Activated CD8-positive, alpha-beta T cell treated with anti-CD3 and anti-CD28 coated beads for 36 hours (primary cell): ENCODE measurements at regions not wholly inside any gene's neighbourhood (a gene's known extent, or its start where the extent isn't known, plus 50 kb on each side); places are given as distances from the start of the nearest gene placed in this dataset.
"Not testable (repeated sequence)": the region's sequence is repeated elsewhere in the genome, so short reads cannot be mapped to it uniquely, and the experiment has no call there.

Experiments
- ATAC-seq: fragments of 200-7000 bp; cut with Tn5 transposase; one replicate; pipeline ENCODE4 v1.10.0; 2021; ENCODE audit warnings: mild to moderate bottlenecking, moderate library complexity
- CTCF ChIA-PET: fragments of 350-600 bp; sonication (Branson Sonifier 250); formaldehyde crosslinking; loops from one replicate; lab custom pipeline; 2021; ENCODE audit warnings: antibody characterized with exemption; lab: Charles Lee
- POLR2A ChIA-PET: fragments of 350-600 bp; sonication (Branson Sonifier 250); formaldehyde crosslinking; loops from one replicate; lab custom pipeline; 2021; ENCODE audit warnings: antibody characterized with exemption; lab: Charles Lee
- DNase-seq: peaks from one replicate; pipeline ENCODE4 v3.0.0-alpha.2; 2020
- H3K27ac Mint-ChIP-seq: one replicate; pipeline ENCODE4 v1.8.0; 2021; ENCODE audit warnings: mild to moderate bottlenecking, mixed read lengths
- H3K27me3 Mint-ChIP-seq: one replicate; pipeline ENCODE4 v1.8.0; 2021; ENCODE audit warnings: mixed read lengths
- H3K36me3 Mint-ChIP-seq: one replicate; pipeline ENCODE4 v1.8.0; 2021; ENCODE audit warnings: low read depth, mixed read lengths
- H3K4me1 Mint-ChIP-seq: one replicate; pipeline ENCODE4 v1.8.0; 2021; ENCODE audit warnings: low read depth, mixed read lengths
- H3K4me3 Mint-ChIP-seq: one replicate; pipeline ENCODE4 v1.8.0; 2021; ENCODE audit warnings: mild to moderate bottlenecking, moderate library complexity, mixed read lengths
- H3K9me3 Mint-ChIP-seq: one replicate; pipeline ENCODE4 v1.8.0; 2021; ENCODE audit warnings: mixed read lengths
- CTCF ChIP-seq: fragments of 200-600 bp; IDR thresholded peaks from one replicate; pipeline ENCODE4 v1.8.0; 2022; ENCODE audit warnings: antibody characterized with exemption, mild to moderate bottlenecking
- intact Hi-C: fragments of 100-400 bp; cut with micrococcal nuclease; formaldehyde crosslinking; loops from one replicate; pipeline ENCODE4 v1.10.0; 2022

GRCh38 chr11:23480736-23481135 lies 620.5 kb upstream of the CCDC179 start:
- no peaks in the 10 kb centered on the region for H3K36me3 Mint-ChIP-seq
- ChIA-PET POLR2A (interaction anchor here (0.7 kb wide), 1 partner anchor 383 kb away, joined by 3 read pairs; no protein-coding TSS in a partner anchor), CTCF (no interaction called here)
- no peak for DNase-seq
- no peak for TF ChIP-seq CTCF
- no peak overlapping the region for H3K4me3 Mint-ChIP-seq
- H3K4me1 Mint-ChIP-seq = no peaks in the 10 kb centered on the region
- peaks cover 4% of the 10 kb centered on the region for H3K9me3 Mint-ChIP-seq
- intact Hi-C loops = no loop called here
- H3K27ac Mint-ChIP-seq = no peak overlapping the region
- ATAC-seq = no peak
- H3K27me3 Mint-ChIP-seq = no peaks in the 10 kb centered on the region

- intact Hi-C loops, CTCF ChIA-PET, ATAC-seq, H3K36me3 Mint-ChIP-seq, DNase-seq, H3K27ac Mint-ChIP-seq, POLR2A ChIA-PET, H3K4me1 Mint-ChIP-seq, H3K27me3 Mint-ChIP-seq, H3K4me3 Mint-ChIP-seq: not testable (repeated sequence)
- peaks cover 14% of the 10 kb centered on the region for H3K9me3 Mint-ChIP-seq
These were observed 623.9 kb upstream of the CCDC179 start for GRCh38 chr11:23484146-23484545.

GRCh38 chr11:23484618-23485017 lies 624.3 kb upstream of the CCDC179 start:
- H3K4me3 Mint-ChIP-seq, intact Hi-C loops, H3K27me3 Mint-ChIP-seq, CTCF ChIA-PET, H3K36me3 Mint-ChIP-seq, H3K4me1 Mint-ChIP-seq, H3K27ac Mint-ChIP-seq, DNase-seq, POLR2A ChIA-PET, ATAC-seq: not testable (repeated sequence)
- H3K9me3 Mint-ChIP-seq = peaks cover 14% of the 10 kb centered on the region

GRCh38 chr11:23490557-23491235 lies 630.4 kb upstream of the CCDC179 start:
- H3K4me1 Mint-ChIP-seq = no peaks in the 10 kb centered on the region
- TF ChIP-seq CTCF = no peak
- POLR2A ChIA-PET = no interaction called here
- peaks cover 10% of the 10 kb centered on the region for H3K9me3 Mint-ChIP-seq
- H3K27me3 Mint-ChIP-seq = no peaks in the 10 kb centered on the region
- intact Hi-C loops = no loop called here
- CTCF ChIA-PET = no interaction called here
- H3K4me3 Mint-ChIP-seq = no peak overlapping the region
- no peak for ATAC-seq
- DNase-seq = no peak
- no peak overlapping the region for H3K27ac Mint-ChIP-seq
- no peaks in the 10 kb centered on the region for H3K36me3 Mint-ChIP-seq

- CTCF ChIA-PET = interaction anchor here (0.5 kb wide), 1 partner anchor 127 kb away, joined by 3 read pairs; no protein-coding TSS in a partner anchor
- Mint-ChIP-seq H3K36me3 (no peaks in the 10 kb centered on the region), H3K4me1 (no peaks in the 10 kb centered on the region), H3K4me3 (no peak overlapping the region), H3K9me3 (no peaks in the 10 kb centered on the region), H3K27ac (no peak overlapping the region), H3K27me3 (no peaks in the 10 kb centered on the region)
- DNase-seq (no peak), ATAC-seq (no peak)
- POLR2A ChIA-PET = no interaction called here
- no peak for TF ChIP-seq CTCF
- intact Hi-C loops = no loop called here
These were observed 634.7 kb upstream of the CCDC179 start for GRCh38 chr11:23494981-23495380.

- Mint-ChIP-seq H3K4me3 (no peak overlapping the region), H3K36me3 (no peaks in the 10 kb centered on the region), H3K27me3 (no peaks in the 10 kb centered on the region), H3K27ac (no peak overlapping the region), H3K4me1 (no peaks in the 10 kb centered on the region), H3K9me3 (no peaks in the 10 kb centered on the region)
- POLR2A ChIA-PET = no interaction called here
- intact Hi-C loops = no loop called here
- no peak for TF ChIP-seq CTCF
- CTCF ChIA-PET = no interaction called here
- no peak for DNase-seq
- ATAC-seq = no peak
These were observed 636.1 kb upstream of the CCDC179 start for GRCh38 chr11:23496340-23496739.
